ENCODE measurements at regions not wholly inside any gene's neighbourhood (a gene's known extent, or its start where the extent isn't known, plus 50 kb on each side); places are given as distances from the start of the nearest gene placed in this dataset.
"Not testable (repeated sequence)": the region's sequence is repeated elsewhere in the genome, so short reads cannot be mapped to it uniquely, and the experiment has no call there.

GRCh38 chr16:86946981-86947380, 368.6 kb downstream of the FOXL1 start:
- no peak for DNase-seq

- no peak for DNase-seq
Measured at GRCh38 chr16:86948046-86948445, 369.1 kb downstream of the C16orf95 start.

GRCh38 chr16:86949116-86949515, 368.1 kb downstream of the C16orf95 start:
- no peak for DNase-seq

GRCh38 chr16:86949630-86950029, 367.6 kb downstream of the C16orf95 start:
- no peak for DNase-seq

GRCh38 chr16:86951041-86951822, 366.0 kb downstream of the C16orf95 start:
- DNase-seq, result no peak

GRCh38 chr16:86951831-86952598, 365.2 kb downstream of the C16orf95 start:
- DNase-seq, result no peak

- DNase-seq, result no peak
Measured at GRCh38 chr16:86952769-86953168, 364.4 kb downstream of the C16orf95 start.

GRCh38 chr16:86953631-86954391, 363.4 kb downstream of the C16orf95 start:
- DNase-seq, result no peak

- no peak for DNase-seq
Measured at GRCh38 chr16:86955136-86955855, 361.9 kb downstream of the C16orf95 start.

- no peak for DNase-seq
Measured at GRCh38 chr16:86956437-86956836, 360.8 kb downstream of the C16orf95 start.

- DNase-seq, result not testable (repeated sequence)
Measured at GRCh38 chr16:86957662-86958198, 359.5 kb downstream of the C16orf95 start.

- DNase-seq, result no peak
Measured at GRCh38 chr16:86958423-86958822, 358.8 kb downstream of the C16orf95 start.

- no peak for DNase-seq
Measured at GRCh38 chr16:86959091-86959651, 358.0 kb downstream of the C16orf95 start.

GRCh38 chr16:86959729-86960128, 357.5 kb downstream of the C16orf95 start:
- no peak for DNase-seq

- DNase-seq, result no peak
Measured at GRCh38 chr16:86960266-86960665, 356.9 kb downstream of the C16orf95 start.

GRCh38 chr16:86961171-86961601, 356.0 kb downstream of the C16orf95 start:
- DNase-seq, result no peak

- no peak for DNase-seq
Measured at GRCh38 chr16:86962259-86962658, 354.9 kb downstream of the C16orf95 start.

- no peak for DNase-seq
Measured at GRCh38 chr16:86962913-86963312, 354.3 kb downstream of the C16orf95 start.

- no peak for DNase-seq
Measured at GRCh38 chr16:86963600-86964575, 353.3 kb downstream of the C16orf95 start.

GRCh38 chr16:86964796-86965241, 352.4 kb downstream of the C16orf95 start:
- no peak for DNase-seq

- DNase-seq, result no peak
Measured at GRCh38 chr16:86965331-86965730, 351.9 kb downstream of the C16orf95 start.
